Loucy (cell line): ENCODE measurements at regions not wholly inside any gene's neighbourhood (a gene's known extent, or its start where the extent isn't known, plus 50 kb on each side); places are given as distances from the start of the nearest gene placed in this dataset.

Source experiments
- H2AFZ ChIP-seq: fragments of 200-600 bp; sonication (generic); 2 replicates; pipeline ENCODE4 v1.6.0; 2016; ENCODE audit warnings: antibody characterized with exemption, mild to moderate bottlenecking, low read length, moderate library complexity
- H3F3A ChIP-seq: fragments of 200-600 bp; 2 replicates; pipeline ENCODE4 v1.6.0; 2016; ENCODE audit warnings: antibody characterized with exemption, low read depth, mild to moderate bottlenecking
- H3K27me3 ChIP-seq: fragments of 200-600 bp; sonication (generic); 2 replicates; pipeline ENCODE4 v1.6.1; 2014; ENCODE audit warnings: low read length, mild to moderate bottlenecking; ENCODE audit not compliant: insufficient read depth, poor library complexity, severe bottlenecking
- H3K36me3 ChIP-seq: fragments of 200-600 bp; sonication (generic); 2 replicates; pipeline ENCODE4 v1.6.1; 2016; ENCODE audit warnings: low read length; ENCODE audit not compliant: insufficient read depth
- H3K4me1 ChIP-seq: fragments of 200-600 bp; sonication (generic); 2 replicates; pipeline ENCODE4 v1.5.1; 2014; ENCODE audit warnings: low read length, mild to moderate bottlenecking; ENCODE audit not compliant: insufficient read depth, poor library complexity, severe bottlenecking
- H3K4me2 ChIP-seq: fragments of 200-600 bp; sonication (generic); 2 replicates; pipeline ENCODE4 v1.6.0; 2014; ENCODE audit warnings: antibody characterized with exemption, low read length, low read depth, mild to moderate bottlenecking; ENCODE audit not compliant: poor library complexity, severe bottlenecking
- H3K4me3 ChIP-seq: fragments of 200-600 bp; sonication (generic); 2 replicates; pipeline ENCODE4 v1.5.1; 2014; ENCODE audit warnings: low read length, mild to moderate bottlenecking, mixed read lengths; ENCODE audit not compliant: poor library complexity, severe bottlenecking
- H3K79me2 ChIP-seq: fragments of 200-600 bp; sonication (generic); 2 replicates; pipeline ENCODE4 v1.6.1; 2014; ENCODE audit warnings: low read length; ENCODE audit not compliant: insufficient read depth
- H3K9ac ChIP-seq: fragments of 200-600 bp; sonication (generic); 2 replicates; pipeline ENCODE4 v1.6.0; 2014; ENCODE audit warnings: mild to moderate bottlenecking, low read depth, low read length, moderate library complexity; ENCODE audit not compliant: poor library complexity, severe bottlenecking
- H3K9me2 ChIP-seq: fragments of 200-600 bp; sonication (generic); replicated peaks from 2 replicates; pipeline ENCODE4 v1.6.1; 2016; ENCODE audit warnings: low read depth, low read length, mixed read lengths
- H3K9me3 ChIP-seq: fragments of 200-600 bp; sonication (generic); 2 replicates; pipeline ENCODE4 v1.6.1; 2014; ENCODE audit warnings: mild to moderate bottlenecking, antibody characterized with exemption, low read length, low read depth; ENCODE audit not compliant: insufficient read depth
- H4K20me1 ChIP-seq: fragments of 200-600 bp; sonication (generic); 2 replicates; pipeline ENCODE4 v1.6.0; 2014; ENCODE audit warnings: antibody characterized with exemption, low read length, mild to moderate bottlenecking; ENCODE audit not compliant: insufficient read depth, poor library complexity, severe bottlenecking
- EZH2phosphoT487 ChIP-seq: fragments of 200-600 bp; IDR thresholded peaks from 2 replicates; pipeline ENCODE4 v1.6.1; 2018; ENCODE audit warnings: antibody characterized with exemption, mild to moderate bottlenecking, moderate library complexity, borderline replicate concordance
- TF ChIP-seq, protein P1 (sequence below): fragments of 200-600 bp; sonication (generic); conservative IDR thresholded peaks from 2 replicates; pipeline ENCODE4 v1.5.1; 2014; ENCODE audit warnings: mild to moderate bottlenecking, antibody characterized with exemption, low read length

- Histone ChIP-seq H3K9me2 (no peaks in the 10 kb centered on the region), H2AFZ (no peak overlapping the region), H3K4me1 (no peaks in the 10 kb centered on the region), H3K9ac (no peak overlapping the region), H3K9me3 (peaks cover 9% of the 10 kb centered on the region; the same call in 1 of the 2 replicates), H3K4me3 (no peak overlapping the region), H3K79me2 (no peaks in the 10 kb centered on the region), H3F3A (no peaks in the 10 kb centered on the region), H3K36me3 (no peaks in the 10 kb centered on the region), H3K27me3 (no peaks in the 10 kb centered on the region), H4K20me1 (no peaks in the 10 kb centered on the region), H3K4me2 (no peak overlapping the region)
- TF ChIP-seq, protein P1, sequence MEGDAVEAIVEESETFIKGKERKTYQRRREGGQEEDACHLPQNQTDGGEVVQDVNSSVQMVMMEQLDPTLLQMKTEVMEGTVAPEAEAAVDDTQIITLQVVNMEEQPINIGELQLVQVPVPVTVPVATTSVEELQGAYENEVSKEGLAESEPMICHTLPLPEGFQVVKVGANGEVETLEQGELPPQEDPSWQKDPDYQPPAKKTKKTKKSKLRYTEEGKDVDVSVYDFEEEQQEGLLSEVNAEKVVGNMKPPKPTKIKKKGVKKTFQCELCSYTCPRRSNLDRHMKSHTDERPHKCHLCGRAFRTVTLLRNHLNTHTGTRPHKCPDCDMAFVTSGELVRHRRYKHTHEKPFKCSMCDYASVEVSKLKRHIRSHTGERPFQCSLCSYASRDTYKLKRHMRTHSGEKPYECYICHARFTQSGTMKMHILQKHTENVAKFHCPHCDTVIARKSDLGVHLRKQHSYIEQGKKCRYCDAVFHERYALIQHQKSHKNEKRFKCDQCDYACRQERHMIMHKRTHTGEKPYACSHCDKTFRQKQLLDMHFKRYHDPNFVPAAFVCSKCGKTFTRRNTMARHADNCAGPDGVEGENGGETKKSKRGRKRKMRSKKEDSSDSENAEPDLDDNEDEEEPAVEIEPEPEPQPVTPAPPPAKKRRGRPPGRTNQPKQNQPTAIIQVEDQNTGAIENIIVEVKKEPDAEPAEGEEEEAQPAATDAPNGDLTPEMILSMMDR = no peak
- TF ChIP-seq EZH2phosphoT487 = no peak
These were observed 181.5 kb upstream of the DIO3 start for GRCh38 chr14:101379842-101380241.

DNA sequence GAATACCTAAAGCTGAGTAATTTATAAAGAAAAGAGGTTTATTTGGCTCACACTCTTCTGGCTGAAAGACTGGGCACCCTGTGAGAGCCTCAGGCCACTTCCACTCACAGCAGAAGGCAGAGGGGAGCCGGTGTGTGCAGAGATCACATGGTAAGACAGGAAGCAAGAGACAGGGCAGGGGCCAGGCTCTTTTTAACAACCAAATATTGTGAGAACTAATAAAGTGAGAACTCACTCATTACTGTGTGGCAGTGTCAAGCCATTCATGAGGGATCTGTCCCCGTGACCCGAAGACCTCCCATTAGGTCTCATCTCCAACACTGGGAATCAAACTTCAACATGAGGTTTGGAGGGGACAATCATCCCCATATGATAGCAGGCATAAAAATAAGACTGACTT lies 180.8 kb upstream of the DIO3 start:
- H3K4me1 ChIP-seq = no peaks in the 10 kb centered on the region
- no peaks in the 10 kb centered on the region for H3K9me2 ChIP-seq
- no peaks in the 10 kb centered on the region for H3F3A ChIP-seq
- no peaks in the 10 kb centered on the region for H3K27me3 ChIP-seq
- H2AFZ ChIP-seq = no peak overlapping the region
- no peak overlapping the region for H3K9ac ChIP-seq
- no peaks in the 10 kb centered on the region for H3K36me3 ChIP-seq
- H3K9me3 ChIP-seq = peaks cover 9% of the 10 kb centered on the region; the same call in 1 of the 2 replicates
- TF ChIP-seq, protein P1 = no peak
- TF ChIP-seq EZH2phosphoT487 = no peak
- no peak overlapping the region for H3K4me3 ChIP-seq
- no peaks in the 10 kb centered on the region for H4K20me1 ChIP-seq
- H3K4me2 ChIP-seq = no peak overlapping the region
- no peaks in the 10 kb centered on the region for H3K79me2 ChIP-seq

DNA sequence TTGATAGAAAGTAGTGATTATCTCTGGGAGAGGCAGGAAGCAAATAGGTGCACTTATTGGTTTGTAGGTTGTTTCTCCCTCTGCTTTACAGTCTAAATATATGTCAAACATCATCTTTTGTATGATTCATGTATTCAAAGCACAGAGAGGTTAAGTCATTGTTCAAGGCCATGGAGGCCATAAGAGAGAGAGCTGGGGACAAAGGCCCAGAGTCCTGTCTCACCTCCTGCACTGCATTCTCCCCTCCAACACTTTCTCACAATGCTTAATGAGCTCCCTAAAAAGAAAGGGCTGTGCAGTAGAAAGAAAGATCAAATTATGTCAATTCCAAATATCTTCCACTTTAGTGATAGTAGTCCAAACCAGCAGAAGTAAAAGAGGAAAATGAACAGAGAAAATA lies 180.4 kb upstream of the DIO3 start:
- Histone ChIP-seq H3K4me3 (no peak overlapping the region), H3K4me2 (no peak overlapping the region), H3K36me3 (no peaks in the 10 kb centered on the region), H3K27me3 (no peaks in the 10 kb centered on the region), H3K9ac (no peak overlapping the region), H3K4me1 (no peaks in the 10 kb centered on the region), H3K9me2 (no peaks in the 10 kb centered on the region), H3K79me2 (no peaks in the 10 kb centered on the region), H3K9me3 (peaks cover 9% of the 10 kb centered on the region; the same call in 1 of the 2 replicates), H2AFZ (no peak overlapping the region), H3F3A (no peaks in the 10 kb centered on the region), H4K20me1 (no peaks in the 10 kb centered on the region)
- TF ChIP-seq, protein P1 = no peak
- TF ChIP-seq EZH2phosphoT487 = no peak
